HG02981 (cell line): ENCODE measurements at regions not wholly inside any gene's neighbourhood (a gene's known extent, or its start where the extent isn't known, plus 50 kb on each side); places are given as distances from the start of the nearest gene placed in this dataset.
"Not testable (repeated sequence)": the region's sequence is repeated elsewhere in the genome, so short reads cannot be mapped to it uniquely, and the experiment has no call there.

Experiments
- ATAC-seq: cut with Tn5 transposase; IDR thresholded peaks from one replicate; pipeline ENCODE4 v1.9.1; 2021; ENCODE audit warnings: mild to moderate bottlenecking, moderate library complexity; ENCODE audit not compliant: unreplicated experiment

GRCh38 chr1:147103416-147104155, 68.7 kb downstream of the PRKAB2 start:
- ATAC-seq, result not testable (repeated sequence)

- no peak for ATAC-seq
Measured at GRCh38 chr1:147099192-147099591, 73.1 kb downstream of the PRKAB2 start.

- not testable (repeated sequence) for ATAC-seq
Measured at GRCh38 chr1:147098338-147098973, 73.8 kb downstream of the PRKAB2 start.

GRCh38 chr1:147095691-147096090, 76.6 kb downstream of the PRKAB2 start:
- no peak for ATAC-seq

GRCh38 chr1:147091801-147092200, 80.5 kb downstream of the PRKAB2 start:
- ATAC-seq, result no peak

GRCh38 chr1:147089457-147089856, 82.8 kb downstream of the PRKAB2 start:
- no peak for ATAC-seq

- ATAC-seq, result no peak
Measured at GRCh38 chr1:147086129-147086528, 86.1 kb downstream of the PRKAB2 start.

- peak; percentile 51 for ATAC-seq
Measured at GRCh38 chr1:147084273-147085096, 87.8 kb downstream of the PRKAB2 start.

- no peak for ATAC-seq
Measured at GRCh38 chr1:147083919-147084272, 88.4 kb downstream of the PRKAB2 start.

GRCh38 chr1:147080671-147081394, 91.4 kb downstream of the PRKAB2 start:
- no peak for ATAC-seq

- ATAC-seq, result no peak
Measured at GRCh38 chr1:147080006-147080661, 92.1 kb downstream of the PRKAB2 start.

GRCh38 chr1:147079400-147080005, 92.8 kb downstream of the PRKAB2 start:
- ATAC-seq, result no peak

- ATAC-seq, result no peak
Measured at GRCh38 chr1:147078606-147079399, 93.5 kb downstream of the PRKAB2 start.

GRCh38 chr1:147077936-147078605, 94.2 kb downstream of the PRKAB2 start:
- no peak for ATAC-seq

- ATAC-seq, result no peak
Measured at GRCh38 chr1:147077523-147077922, 94.7 kb downstream of the PRKAB2 start.

GRCh38 chr1:147077081-147077480, 95.2 kb downstream of the PRKAB2 start:
- no peak for ATAC-seq

- no peak for ATAC-seq
Measured at GRCh38 chr1:147076442-147076841, 95.8 kb downstream of the PRKAB2 start.

- no peak for ATAC-seq
Measured at GRCh38 chr1:147072482-147073432, 99.5 kb downstream of the PRKAB2 start.
